Liver (tissue), 8 donors: ENCODE measurements at regions not wholly inside any gene's neighbourhood (a gene's known extent, or its start where the extent isn't known, plus 50 kb on each side); places are given as distances from the start of the nearest gene placed in this dataset.

Experiments
- DNase-seq: peaks from one replicate; pipeline ENCODE4 v3.0.0-alpha.2; 2017; ENCODE audit warnings: low spot score
- H3K27ac ChIP-seq, 2 donors: one replicate each; pipeline ENCODE4 v1.7.0; 2013; ENCODE audit warnings: inconsistent platforms in 2 of 2, low read length in 2 of 2, control low read depth in 1 of 2, low read depth in 1 of 2, mild to moderate bottlenecking in 1 of 2
- H3K27me3 ChIP-seq, 4 donors: one replicate each; pipeline versions ENCODE4 v1.6.1 to v1.7.0; 2013; ENCODE audit warnings: low read length in 3 of 4, inconsistent platforms in 1 of 4, mild to moderate bottlenecking in 1 of 4, moderate library complexity in 1 of 4; ENCODE audit not compliant: control insufficient read depth in 4 of 4, insufficient read depth in 4 of 4
- H3K36me3 ChIP-seq, 4 donors: one replicate each; pipeline versions ENCODE4 v1.6.1 to v1.7.0; 2013; ENCODE audit warnings: low read length in 3 of 4, mild to moderate bottlenecking in 3 of 4, low read depth in 1 of 4, moderate library complexity in 1 of 4; ENCODE audit not compliant: control insufficient read depth in 4 of 4, insufficient read depth in 3 of 4
- H3K4me1 ChIP-seq, 4 donors: one replicate each; pipeline versions ENCODE4 v1.6.1 to v1.7.0; 2013; ENCODE audit warnings: low read length in 3 of 4, mild to moderate bottlenecking in 3 of 4, moderate library complexity in 1 of 4; ENCODE audit not compliant: control insufficient read depth in 4 of 4, insufficient read depth in 4 of 4
- H3K4me3 ChIP-seq, 3 donors: one replicate each; pipeline versions ENCODE4 v1.6.1 to v1.7.0; 2013; ENCODE audit warnings: low read length in 3 of 3, control low read depth in 1 of 3, low read depth in 1 of 3, mild to moderate bottlenecking in 1 of 3
- H3K9ac ChIP-seq, 2 donors: one replicate each; pipeline ENCODE4 v1.7.0; 2013; ENCODE audit warnings: low read length in 2 of 2, mild to moderate bottlenecking in 2 of 2, moderate library complexity in 2 of 2, control low read depth in 1 of 2, low read depth in 1 of 2
- H3K9me3 ChIP-seq, 4 donors: one replicate each; pipeline versions ENCODE4 v1.6.1 to v1.7.0; 2013; ENCODE audit warnings: low read length in 3 of 4; ENCODE audit not compliant: control insufficient read depth in 4 of 4
- CTCF ChIP-seq: fragments of 150-350 bp; IDR thresholded peaks from 2 replicates; pipeline ENCODE4 v1.5.1; 2017; ENCODE audit warnings: improper control_type of control experiment, low read depth, low read length; ENCODE audit not compliant: missing input control
- EGR1 ChIP-seq, 2 donors: IDR thresholded peaks; 2 replicates each; pipeline ENCODE4 v1.6.1; 2016 to 2018; ENCODE audit warnings: antibody characterized with exemption in 2 of 2, low read depth in 2 of 2
- FOXA1 ChIP-seq: IDR thresholded peaks from 2 replicates; pipeline ENCODE4 v1.6.1; 2016; ENCODE audit warnings: antibody characterized with exemption
- FOXA2 ChIP-seq: IDR thresholded peaks from 2 replicates; pipeline ENCODE4 v1.6.1; 2016; ENCODE audit warnings: antibody characterized with exemption
- GABPA ChIP-seq, 2 donors: IDR thresholded peaks in 1 of 2; conservative IDR thresholded peaks in 1 of 2; 2 replicates each; pipeline ENCODE4 v1.6.1; 2016; ENCODE audit warnings: antibody characterized with exemption in 2 of 2, mild to moderate bottlenecking in 1 of 2, moderate library complexity in 1 of 2
- HNF4A ChIP-seq, 2 donors: conservative IDR thresholded peaks; 2 replicates each; pipeline ENCODE4 v1.6.1; 2016; ENCODE audit warnings: antibody characterized with exemption in 2 of 2, mild to moderate bottlenecking in 2 of 2
- HNF4G ChIP-seq: IDR thresholded peaks from 2 replicates; pipeline ENCODE4 v1.6.1; 2016; ENCODE audit warnings: antibody characterized with exemption
- JUND ChIP-seq, 2 donors: IDR thresholded peaks; 2 replicates each; pipeline ENCODE4 v1.6.1; 2016; ENCODE audit warnings: antibody characterized with exemption in 2 of 2
- MAX ChIP-seq: IDR thresholded peaks from 2 replicates; pipeline ENCODE4 v1.6.1; 2016; ENCODE audit warnings: antibody characterized with exemption
- NR2F2 ChIP-seq: IDR thresholded peaks from 2 replicates; pipeline ENCODE4 v1.6.1; 2016; ENCODE audit warnings: antibody characterized with exemption
- RAD21 ChIP-seq, 2 donors: IDR thresholded peaks; 2 replicates each; pipeline ENCODE4 v1.6.1; 2016; ENCODE audit warnings: antibody characterized with exemption in 2 of 2, mild to moderate bottlenecking in 2 of 2
- RXRA ChIP-seq, 2 donors: IDR thresholded peaks; 2 replicates each; pipeline ENCODE4 v1.6.1; 2017 to 2018; ENCODE audit warnings: antibody characterized with exemption in 2 of 2, mild to moderate bottlenecking in 1 of 2
- SP1 ChIP-seq: IDR thresholded peaks from 2 replicates; pipeline ENCODE4 v1.6.1; 2018; ENCODE audit warnings: antibody characterized with exemption, mild to moderate bottlenecking
- YY1 ChIP-seq: IDR thresholded peaks from 2 replicates; pipeline ENCODE4 v1.6.1; 2016; ENCODE audit warnings: antibody characterized with exemption, mild to moderate bottlenecking
- WGBS: extraction: QIAGEN DNeasy Blood & Tissue Kit; methylation state at CpG from one replicate; pipeline ENCODE4 v1.1.7; 2013; 5-methylcytosine and 5-hydroxymethylcytosine counted together
- TF ChIP-seq, protein P1 (sequence below): IDR thresholded peaks from 2 replicates; pipeline ENCODE4 v1.6.1; 2016; ENCODE audit warnings: antibody characterized with exemption
- TF ChIP-seq, protein P2 (sequence below): IDR thresholded peaks from 2 replicates; pipeline ENCODE4 v1.6.1; 2016; ENCODE audit warnings: antibody characterized with exemption
- donor health status: healthy.
- donor health status: healthy.
- donor health status: healthy.
- donor health status: healthy.
- donor health status: healthy.

- no peak for DNase-seq
- TF ChIP-seq HNF4G (no peak), FOXA2 (no peak), HNF4A (conservative IDR thresholded peaks at IDR 0.05) (no peak), SP1 (no peak), RXRA (IDR thresholded peaks at IDR 0.05) (no peak), MAX (no peak)
- TF ChIP-seq, protein P1, sequence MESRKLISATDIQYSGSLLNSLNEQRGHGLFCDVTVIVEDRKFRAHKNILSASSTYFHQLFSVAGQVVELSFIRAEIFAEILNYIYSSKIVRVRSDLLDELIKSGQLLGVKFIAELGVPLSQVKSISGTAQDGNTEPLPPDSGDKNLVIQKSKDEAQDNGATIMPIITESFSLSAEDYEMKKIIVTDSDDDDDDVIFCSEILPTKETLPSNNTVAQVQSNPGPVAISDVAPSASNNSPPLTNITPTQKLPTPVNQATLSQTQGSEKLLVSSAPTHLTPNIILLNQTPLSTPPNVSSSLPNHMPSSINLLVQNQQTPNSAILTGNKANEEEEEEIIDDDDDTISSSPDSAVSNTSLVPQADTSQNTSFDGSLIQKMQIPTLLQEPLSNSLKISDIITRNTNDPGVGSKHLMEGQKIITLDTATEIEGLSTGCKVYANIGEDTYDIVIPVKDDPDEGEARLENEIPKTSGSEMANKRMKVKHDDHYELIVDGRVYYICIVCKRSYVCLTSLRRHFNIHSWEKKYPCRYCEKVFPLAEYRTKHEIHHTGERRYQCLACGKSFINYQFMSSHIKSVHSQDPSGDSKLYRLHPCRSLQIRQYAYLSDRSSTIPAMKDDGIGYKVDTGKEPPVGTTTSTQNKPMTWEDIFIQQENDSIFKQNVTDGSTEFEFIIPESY, result no peak
- Histone ChIP-seq H3K4me3 (no peak overlapping the region), H3K9ac (no peak overlapping the region), H3K27me3 (no peaks in the 10 kb centered on the region), H3K4me1 (no peaks in the 10 kb centered on the region), H3K9me3 (no peaks in the 10 kb centered on the region), H3K36me3 (no peaks in the 10 kb centered on the region), H3K27ac (no peak overlapping the region)
- 78% methylated on average over 6 of the region's 6 CpGs for WGBS
These were observed 79.1 kb upstream of the EGLN3 start for GRCh38 chr14:34029921-34030334.

- no peak for TF ChIP-seq RXRA (IDR thresholded peaks at IDR 0.05)
- TF ChIP-seq CTCF, result no peak
- TF ChIP-seq, protein P2, sequence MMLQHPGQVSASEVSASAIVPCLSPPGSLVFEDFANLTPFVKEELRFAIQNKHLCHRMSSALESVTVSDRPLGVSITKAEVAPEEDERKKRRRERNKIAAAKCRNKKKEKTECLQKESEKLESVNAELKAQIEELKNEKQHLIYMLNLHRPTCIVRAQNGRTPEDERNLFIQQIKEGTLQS, result no peak
- no peak for TF ChIP-seq RAD21 (IDR thresholded peaks at IDR 0.05)
- no peak for TF ChIP-seq SP1
- TF ChIP-seq MAX, result no peak
- TF ChIP-seq YY1, result no peak
- no peak for TF ChIP-seq FOXA2
- no peak for TF ChIP-seq HNF4A (conservative IDR thresholded peaks at IDR 0.05)
- no peak for TF ChIP-seq EGR1 (IDR thresholded peaks at IDR 0.05; ENCODE audit: low read depth in 2 of 2)
- no peak for TF ChIP-seq FOXA1
- TF ChIP-seq NR2F2, result no peak
- TF ChIP-seq JUND (IDR thresholded peaks at IDR 0.05), result no peak
- no peak for TF ChIP-seq GABPA (IDR thresholded peaks at IDR 0.05 in 1 of 2, conservative IDR thresholded peaks at IDR 0.05 in 1 of 2)
- no peak for TF ChIP-seq HNF4G
- no peaks in the 10 kb centered on the region for H3K9me3 ChIP-seq
- H3K4me3 ChIP-seq, result no peak overlapping the region
- H3K9ac ChIP-seq, result no peak overlapping the region
- no peak overlapping the region for H3K27ac ChIP-seq
- WGBS, result 90% methylated on average over 6 of the region's 6 CpGs
- no peaks in the 10 kb centered on the region for H3K4me1 ChIP-seq
- H3K27me3 ChIP-seq, result no peaks in the 10 kb centered on the region
- DNase-seq, result no peak
- no peaks in the 10 kb centered on the region for H3K36me3 ChIP-seq
These were observed 77.2 kb upstream of the EGLN3 start for GRCh38 chr14:34027990-34028495.
